ENCODE measurements at regions not wholly inside any gene's neighbourhood (a gene's known extent, or its start where the extent isn't known, plus 50 kb on each side); places are given as distances from the start of the nearest gene placed in this dataset.

GRCh38 chr10:36178616-36179015, 536.5 kb upstream of the FZD8 start:
- DNase-seq (ENCODE audit: low read depth, low spot score): no peak
- H3K9ac ChIP-seq (ENCODE audit: insufficient read length, low read depth): no peak overlapping the region
- H3K36me3 ChIP-seq (ENCODE audit: insufficient read depth, insufficient read length, low read length): no peaks in the 10 kb centered on the region
- H3K4me3 ChIP-seq (ENCODE audit: insufficient read length, low read depth): no peak overlapping the region
- H3K9me3 ChIP-seq (ENCODE audit: insufficient read depth, low read length): no peaks in the 10 kb centered on the region
- H3K4me1 ChIP-seq (ENCODE audit: insufficient read depth, insufficient read length): no peaks in the 10 kb centered on the region
- H3K27me3 ChIP-seq (ENCODE audit: insufficient read depth, insufficient read length): no peaks in the 10 kb centered on the region
- TF ChIP-seq SUZ12 (IDR thresholded peaks at IDR 0.05; ENCODE audit: extremely low read depth, insufficient read depth, insufficient read length) (no peak), ZNF274 (IDR thresholded peaks at IDR 0.05; ENCODE audit: low read depth, low read length) (no peak), YY1 (IDR thresholded peaks at IDR 0.05; ENCODE audit: insufficient read depth, insufficient read length) (no peak)

- no peak for DNase-seq (ENCODE audit: low read depth, low spot score)
- no peak overlapping the region for H3K9ac ChIP-seq (ENCODE audit: insufficient read length, low read depth)
- H3K4me1 ChIP-seq (ENCODE audit: insufficient read depth, insufficient read length): no peaks in the 10 kb centered on the region
- H3K4me3 ChIP-seq (ENCODE audit: insufficient read length, low read depth): no peak overlapping the region
- H3K9me3 ChIP-seq (ENCODE audit: insufficient read depth, low read length): no peaks in the 10 kb centered on the region
- TF ChIP-seq YY1 (IDR thresholded peaks at IDR 0.05; ENCODE audit: insufficient read depth, insufficient read length) (no peak), SUZ12 (IDR thresholded peaks at IDR 0.05; ENCODE audit: extremely low read depth, insufficient read depth, insufficient read length) (no peak)
- H3K36me3 ChIP-seq (ENCODE audit: insufficient read depth, insufficient read length, low read length): no peaks in the 10 kb centered on the region
- no peaks in the 10 kb centered on the region for H3K27me3 ChIP-seq (ENCODE audit: insufficient read depth, insufficient read length)
Measured at GRCh38 chr10:36177071-36177470, 535.0 kb upstream of the FZD8 start.

- H3K27me3 ChIP-seq (ENCODE audit: insufficient read depth, insufficient read length): no peaks in the 10 kb centered on the region
- TF ChIP-seq SUZ12 (IDR thresholded peaks at IDR 0.05; ENCODE audit: extremely low read depth, insufficient read depth, insufficient read length) (no peak), YY1 (IDR thresholded peaks at IDR 0.05; ENCODE audit: insufficient read depth, insufficient read length) (no peak), ZNF274 (IDR thresholded peaks at IDR 0.05; ENCODE audit: low read depth, low read length) (no peak)
- H3K36me3 ChIP-seq (ENCODE audit: insufficient read depth, insufficient read length, low read length): no peaks in the 10 kb centered on the region
- H3K9ac ChIP-seq (ENCODE audit: insufficient read length, low read depth): no peak overlapping the region
- H3K4me3 ChIP-seq (ENCODE audit: insufficient read length, low read depth): no peak overlapping the region
- DNase-seq (ENCODE audit: low read depth, low spot score): no peak
- H3K4me1 ChIP-seq (ENCODE audit: insufficient read depth, insufficient read length): no peaks in the 10 kb centered on the region
- no peaks in the 10 kb centered on the region for H3K9me3 ChIP-seq (ENCODE audit: insufficient read depth, low read length)
Measured at GRCh38 chr10:36175954-36176353, 533.9 kb upstream of the FZD8 start.

- Histone ChIP-seq H3K4me1 (ENCODE audit: insufficient read depth, insufficient read length) (no peaks in the 10 kb centered on the region), H3K9ac (ENCODE audit: insufficient read length, low read depth) (no peak overlapping the region), H3K27me3 (ENCODE audit: insufficient read depth, insufficient read length) (no peaks in the 10 kb centered on the region), H3K9me3 (ENCODE audit: insufficient read depth, low read length) (no peaks in the 10 kb centered on the region), H3K4me3 (ENCODE audit: insufficient read length, low read depth) (no peak overlapping the region), H3K36me3 (ENCODE audit: insufficient read depth, insufficient read length, low read length) (no peaks in the 10 kb centered on the region)
- TF ChIP-seq SUZ12 (IDR thresholded peaks at IDR 0.05; ENCODE audit: extremely low read depth, insufficient read depth, insufficient read length): no peak
- TF ChIP-seq YY1 (IDR thresholded peaks at IDR 0.05; ENCODE audit: insufficient read depth, insufficient read length): no peak
- TF ChIP-seq ZNF274 (IDR thresholded peaks at IDR 0.05; ENCODE audit: low read depth, low read length): no peak
- DNase-seq (ENCODE audit: low read depth, low spot score): no peak
Measured at GRCh38 chr10:36173364-36173763, 531.3 kb upstream of the FZD8 start.

GRCh38 chr10:36171953-36172940, 530.2 kb upstream of the FZD8 start:
- DNase-seq (ENCODE audit: low read depth, low spot score): no peak
- no peak overlapping the region for H3K9ac ChIP-seq (ENCODE audit: insufficient read length, low read depth)

GRCh38 chr10:36171556-36171952, 529.5 kb upstream of the FZD8 start:
- H3K9ac ChIP-seq (ENCODE audit: insufficient read length, low read depth): no peak overlapping the region
- no peak for TF ChIP-seq SUZ12 (IDR thresholded peaks at IDR 0.05; ENCODE audit: extremely low read depth, insufficient read depth, insufficient read length)
- TF ChIP-seq YY1 (IDR thresholded peaks at IDR 0.05; ENCODE audit: insufficient read depth, insufficient read length): no peak
- TF ChIP-seq ZNF274 (IDR thresholded peaks at IDR 0.05; ENCODE audit: low read depth, low read length): no peak
- no peaks in the 10 kb centered on the region for H3K9me3 ChIP-seq (ENCODE audit: insufficient read depth, low read length)
- no peaks in the 10 kb centered on the region for H3K27me3 ChIP-seq (ENCODE audit: insufficient read depth, insufficient read length)
- DNase-seq (ENCODE audit: low read depth, low spot score): no peak
- no peaks in the 10 kb centered on the region for H3K36me3 ChIP-seq (ENCODE audit: insufficient read depth, insufficient read length, low read length)
- no peak overlapping the region for H3K4me3 ChIP-seq (ENCODE audit: insufficient read length, low read depth)
- no peaks in the 10 kb centered on the region for H3K4me1 ChIP-seq (ENCODE audit: insufficient read depth, insufficient read length)

More at GRCh38 chr10:36171953-36172940, 530.2 kb upstream of the FZD8 start:
- Histone ChIP-seq H3K4me3 (ENCODE audit: insufficient read length, low read depth) (no peak overlapping the region), H3K9me3 (ENCODE audit: insufficient read depth, low read length) (no peaks in the 10 kb centered on the region), H3K4me1 (ENCODE audit: insufficient read depth, insufficient read length) (no peaks in the 10 kb centered on the region), H3K36me3 (ENCODE audit: insufficient read depth, insufficient read length, low read length) (no peaks in the 10 kb centered on the region), H3K27me3 (ENCODE audit: insufficient read depth, insufficient read length) (no peaks in the 10 kb centered on the region)
- no peak for TF ChIP-seq YY1 (IDR thresholded peaks at IDR 0.05; ENCODE audit: insufficient read depth, insufficient read length)
- no peak for TF ChIP-seq SUZ12 (IDR thresholded peaks at IDR 0.05; ENCODE audit: extremely low read depth, insufficient read depth, insufficient read length)
- TF ChIP-seq ZNF274 (IDR thresholded peaks at IDR 0.05; ENCODE audit: low read depth, low read length): no peak

GRCh38 chr10:36170943-36171501, 528.9 kb upstream of the FZD8 start:
- DNase-seq (ENCODE audit: low read depth, low spot score): no peak
- no peak overlapping the region for H3K9ac ChIP-seq (ENCODE audit: insufficient read length, low read depth)

More at GRCh38 chr10:36170943-36171501, 528.9 kb upstream of the FZD8 start:
- Histone ChIP-seq H3K36me3 (ENCODE audit: insufficient read depth, insufficient read length, low read length) (no peaks in the 10 kb centered on the region), H3K9me3 (ENCODE audit: insufficient read depth, low read length) (no peaks in the 10 kb centered on the region), H3K27me3 (ENCODE audit: insufficient read depth, insufficient read length) (no peaks in the 10 kb centered on the region), H3K4me1 (ENCODE audit: insufficient read depth, insufficient read length) (no peaks in the 10 kb centered on the region), H3K4me3 (ENCODE audit: insufficient read length, low read depth) (no peak overlapping the region)
- no peak for TF ChIP-seq ZNF274 (IDR thresholded peaks at IDR 0.05; ENCODE audit: low read depth, low read length)
- TF ChIP-seq SUZ12 (IDR thresholded peaks at IDR 0.05; ENCODE audit: extremely low read depth, insufficient read depth, insufficient read length): no peak
- no peak for TF ChIP-seq YY1 (IDR thresholded peaks at IDR 0.05; ENCODE audit: insufficient read depth, insufficient read length)

Data from NT2/D1 (cell line).